ENCODE measurements at regions not wholly inside any gene's neighbourhood (a gene's known extent, or its start where the extent isn't known, plus 50 kb on each side); places are given as distances from the start of the nearest gene placed in this dataset.

GRCh38 chr4:176921256-176921655, 128.5 kb upstream of the VEGFC start:
- no peaks in the 10 kb centered on the region for H3K4me1 ChIP-seq (ENCODE audit: control insufficient read depth, low read length)
- no peaks in the 10 kb centered on the region for H3K9me2 ChIP-seq (replicated peaks; ENCODE audit: control insufficient read depth, low read length)
- no peak overlapping the region for H3K4me2 ChIP-seq (ENCODE audit: low read length)
- H3K79me2 ChIP-seq (ENCODE audit: control insufficient read depth, low read length), result no peaks in the 10 kb centered on the region
- no peaks in the 10 kb centered on the region for H4K20me1 ChIP-seq (ENCODE audit: control insufficient read depth, insufficient read depth, low read depth, low read length)
- H3K36me3 ChIP-seq (ENCODE audit: control insufficient read depth, low read length), result no peaks in the 10 kb centered on the region
- H3K27ac ChIP-seq (ENCODE audit: low read depth, low read length), result no peak overlapping the region
- no peak overlapping the region for H3K4me3 ChIP-seq (ENCODE audit: low read length)
- no peaks in the 10 kb centered on the region for H3F3A ChIP-seq (ENCODE audit: control insufficient read depth, insufficient read depth)
- no peaks in the 10 kb centered on the region for H3K27me3 ChIP-seq (ENCODE audit: control insufficient read depth, low read length)
- no peaks in the 10 kb centered on the region for H3K9me3 ChIP-seq (ENCODE audit: control insufficient read depth, insufficient read depth, low read length)
- TF ChIP-seq EZH2phosphoT487 (IDR thresholded peaks at IDR 0.05; ENCODE audit: borderline replicate concordance, low read length) (no peak), CTCF (IDR thresholded peaks at IDR 0.05; ENCODE audit: low read depth, low read length, poor library complexity, severe bottlenecking) (no peak)

GRCh38 chr4:176924238-176924637, 131.5 kb upstream of the VEGFC start:
- H3K27me3 ChIP-seq (ENCODE audit: control insufficient read depth, low read length), result no peaks in the 10 kb centered on the region
- no peaks in the 10 kb centered on the region for H3K79me2 ChIP-seq (ENCODE audit: control insufficient read depth, low read length)

GRCh38 chr4:176925962-176926361, 133.2 kb upstream of the VEGFC start:
- H3K27ac ChIP-seq (ENCODE audit: low read depth, low read length), result no peak overlapping the region
- no peaks in the 10 kb centered on the region for H3K9me2 ChIP-seq (replicated peaks; ENCODE audit: control insufficient read depth, low read length)
- no peaks in the 10 kb centered on the region for H3K79me2 ChIP-seq (ENCODE audit: control insufficient read depth, low read length)
- no peaks in the 10 kb centered on the region for H3K4me1 ChIP-seq (ENCODE audit: control insufficient read depth, low read length)
- H4K20me1 ChIP-seq (ENCODE audit: control insufficient read depth, insufficient read depth, low read depth, low read length), result no peaks in the 10 kb centered on the region
- no peak overlapping the region for H3K4me2 ChIP-seq (ENCODE audit: low read length)
- H3K4me3 ChIP-seq (ENCODE audit: low read length), result no peak overlapping the region
- H3K36me3 ChIP-seq (ENCODE audit: control insufficient read depth, low read length), result no peaks in the 10 kb centered on the region
- no peaks in the 10 kb centered on the region for H3K9me3 ChIP-seq (ENCODE audit: control insufficient read depth, insufficient read depth, low read length)
- H3F3A ChIP-seq (ENCODE audit: control insufficient read depth, insufficient read depth), result no peaks in the 10 kb centered on the region
- no peaks in the 10 kb centered on the region for H3K27me3 ChIP-seq (ENCODE audit: control insufficient read depth, low read length)
- TF ChIP-seq EZH2phosphoT487 (IDR thresholded peaks at IDR 0.05; ENCODE audit: borderline replicate concordance, low read length) (no peak), CTCF (IDR thresholded peaks at IDR 0.05; ENCODE audit: low read depth, low read length, poor library complexity, severe bottlenecking) (no peak)

More at GRCh38 chr4:176924238-176924637, 131.5 kb upstream of the VEGFC start:
- H3K9me3 ChIP-seq (ENCODE audit: control insufficient read depth, insufficient read depth, low read length), result no peaks in the 10 kb centered on the region
- no peaks in the 10 kb centered on the region for H4K20me1 ChIP-seq (ENCODE audit: control insufficient read depth, insufficient read depth, low read depth, low read length)
- no peaks in the 10 kb centered on the region for H3F3A ChIP-seq (ENCODE audit: control insufficient read depth, insufficient read depth)
- no peak overlapping the region for H3K4me3 ChIP-seq (ENCODE audit: low read length)
- no peaks in the 10 kb centered on the region for H3K9me2 ChIP-seq (replicated peaks; ENCODE audit: control insufficient read depth, low read length)
- no peaks in the 10 kb centered on the region for H3K36me3 ChIP-seq (ENCODE audit: control insufficient read depth, low read length)
- no peak overlapping the region for H3K27ac ChIP-seq (ENCODE audit: low read depth, low read length)
- TF ChIP-seq CTCF (IDR thresholded peaks at IDR 0.05; ENCODE audit: low read depth, low read length, poor library complexity, severe bottlenecking) (no peak), EZH2phosphoT487 (IDR thresholded peaks at IDR 0.05; ENCODE audit: borderline replicate concordance, low read length) (no peak)
- H3K4me1 ChIP-seq (ENCODE audit: control insufficient read depth, low read length), result no peaks in the 10 kb centered on the region
- H3K4me2 ChIP-seq (ENCODE audit: low read length), result no peak overlapping the region

GRCh38 chr4:176927117-176927516, 134.4 kb upstream of the VEGFC start:
- no peaks in the 10 kb centered on the region for H3K4me1 ChIP-seq (ENCODE audit: control insufficient read depth, low read length)
- H3K27me3 ChIP-seq (ENCODE audit: control insufficient read depth, low read length), result no peaks in the 10 kb centered on the region
- no peaks in the 10 kb centered on the region for H3K9me2 ChIP-seq (replicated peaks; ENCODE audit: control insufficient read depth, low read length)
- H3K79me2 ChIP-seq (ENCODE audit: control insufficient read depth, low read length), result no peaks in the 10 kb centered on the region
- H3F3A ChIP-seq (ENCODE audit: control insufficient read depth, insufficient read depth), result no peaks in the 10 kb centered on the region
- H3K4me3 ChIP-seq (ENCODE audit: low read length), result no peak overlapping the region
- no peaks in the 10 kb centered on the region for H3K9me3 ChIP-seq (ENCODE audit: control insufficient read depth, insufficient read depth, low read length)
- H3K27ac ChIP-seq (ENCODE audit: low read depth, low read length), result no peak overlapping the region
- no peak overlapping the region for H3K4me2 ChIP-seq (ENCODE audit: low read length)
- TF ChIP-seq EZH2phosphoT487 (IDR thresholded peaks at IDR 0.05; ENCODE audit: borderline replicate concordance, low read length) (no peak), CTCF (IDR thresholded peaks at IDR 0.05; ENCODE audit: low read depth, low read length, poor library complexity, severe bottlenecking) (no peak)
- H4K20me1 ChIP-seq (ENCODE audit: control insufficient read depth, insufficient read depth, low read depth, low read length), result no peaks in the 10 kb centered on the region
- H3K36me3 ChIP-seq (ENCODE audit: control insufficient read depth, low read length), result no peaks in the 10 kb centered on the region
